NCI-H345 treated with DMSO at 0.1 percent for 48 hours (cell line): ENCODE measurements at regions not wholly inside any gene's neighbourhood (a gene's known extent, or its start where the extent isn't known, plus 50 kb on each side); places are given as distances from the start of the nearest gene placed in this dataset.
"Not testable (repeated sequence)": the region's sequence is repeated elsewhere in the genome, so short reads cannot be mapped to it uniquely, and the experiment has no call there.

Source experiments
- DNase-seq: peaks from one replicate; lab custom pipeline; 2025; ENCODE audit not compliant: unreplicated experiment; lab: John Stamatoyannopoulos, UW

GRCh38 chr17:52947418-52947817 lies 788.9 kb upstream of the CA10 start:
- no peak for DNase-seq

- no peak for DNase-seq
Observed at GRCh38 chr17:52938623-52939230, 780.2 kb upstream of the CA10 start.

GRCh38 chr17:52930581-52930980 lies 772.1 kb upstream of the CA10 start:
- DNase-seq: no peak

GRCh38 chr17:52930145-52930544 lies 771.6 kb upstream of the CA10 start:
- no peak for DNase-seq

- no peak for DNase-seq
Observed at GRCh38 chr17:52923658-52924057, 765.1 kb upstream of the CA10 start.

GRCh38 chr17:52899235-52899634 lies 740.7 kb upstream of the CA10 start:
- no peak for DNase-seq

- DNase-seq: no peak
Observed at GRCh38 chr17:52895272-52895671, 736.8 kb upstream of the CA10 start.

- DNase-seq: no peak
Observed at GRCh38 chr17:52892334-52892733, 733.8 kb upstream of the CA10 start.

- DNase-seq: no peak
Observed at GRCh38 chr17:52885882-52886281, 727.4 kb upstream of the CA10 start.

- not testable (repeated sequence) for DNase-seq
Observed at GRCh38 chr17:52883907-52884491, 725.5 kb upstream of the CA10 start.

GRCh38 chr17:52846767-52847166 lies 688.3 kb upstream of the CA10 start:
- not testable (repeated sequence) for DNase-seq

GRCh38 chr17:52841971-52842370 lies 683.5 kb upstream of the CA10 start:
- no peak for DNase-seq

- no peak for DNase-seq
Observed at GRCh38 chr17:52837492-52837891, 679.0 kb upstream of the CA10 start.

GRCh38 chr17:52831536-52831935 lies 673.0 kb upstream of the CA10 start:
- no peak for DNase-seq

GRCh38 chr17:52828621-52829020 lies 670.1 kb upstream of the CA10 start:
- no peak for DNase-seq

GRCh38 chr17:52827526-52827925 lies 669.0 kb upstream of the CA10 start:
- DNase-seq: no peak

- no peak for DNase-seq
Observed at GRCh38 chr17:52824542-52824941, 666.0 kb upstream of the CA10 start.

GRCh38 chr17:52823155-52823554 lies 664.6 kb upstream of the CA10 start:
- DNase-seq: no peak

- peak; percentile 49 for DNase-seq
Observed at GRCh38 chr17:52790359-52790955, 631.9 kb upstream of the CA10 start.

- DNase-seq: no peak
Observed at GRCh38 chr17:52789829-52790228, 631.3 kb upstream of the CA10 start.

GRCh38 chr17:52776234-52776633 lies 617.7 kb upstream of the CA10 start:
- DNase-seq: no peak

- DNase-seq: no peak
Observed at GRCh38 chr17:52762794-52763167, 604.3 kb upstream of the CA10 start.
